Activated T-cell treated with anti-CD3 and anti-CD28 coated beads, Interleukin-2, amount 50 U/mL, for 24 hours (primary cell): ENCODE measurements at regions not wholly inside any gene's neighbourhood (a gene's known extent, or its start where the extent isn't known, plus 50 kb on each side); places are given as distances from the start of the nearest gene placed in this dataset.

Experiments
- DNase-seq: peaks from one replicate; pipeline ENCODE4 v3.0.0-alpha.2; 2020
- H3K27ac Mint-ChIP-seq: 2 replicates; pipeline ENCODE4 v1.8.0; 2020; ENCODE audit warnings: mild to moderate bottlenecking, mixed read lengths
- H3K27me3 Mint-ChIP-seq: 2 replicates; pipeline ENCODE4 v1.8.0; 2020; ENCODE audit warnings: mixed read lengths
- H3K36me3 Mint-ChIP-seq: 2 replicates; pipeline ENCODE4 v1.8.0; 2020; ENCODE audit warnings: low read depth, mixed read lengths
- H3K4me1 Mint-ChIP-seq: 2 replicates; pipeline ENCODE4 v1.8.0; 2020; ENCODE audit warnings: low read depth, mixed read lengths
- H3K4me3 Mint-ChIP-seq: 2 replicates; pipeline ENCODE4 v1.8.0; 2020; ENCODE audit warnings: mild to moderate bottlenecking, moderate library complexity, mixed read lengths
- H3K9me3 Mint-ChIP-seq: 2 replicates; pipeline ENCODE4 v1.8.0; 2020; ENCODE audit warnings: mixed read lengths

- H3K27ac Mint-ChIP-seq, result no peak overlapping the region
- no peak for DNase-seq
- H3K4me1 Mint-ChIP-seq, result no peaks in the 10 kb centered on the region
- H3K9me3 Mint-ChIP-seq, result peaks cover 9% of the 10 kb centered on the region
- no peak overlapping the region for H3K4me3 Mint-ChIP-seq
- H3K36me3 Mint-ChIP-seq, result no peaks in the 10 kb centered on the region
- peaks cover 17% of the 10 kb centered on the region for H3K27me3 Mint-ChIP-seq
Observed at GRCh38 chr2:19255481-19255880, 102.9 kb downstream of the OSR1 start.

DNA sequence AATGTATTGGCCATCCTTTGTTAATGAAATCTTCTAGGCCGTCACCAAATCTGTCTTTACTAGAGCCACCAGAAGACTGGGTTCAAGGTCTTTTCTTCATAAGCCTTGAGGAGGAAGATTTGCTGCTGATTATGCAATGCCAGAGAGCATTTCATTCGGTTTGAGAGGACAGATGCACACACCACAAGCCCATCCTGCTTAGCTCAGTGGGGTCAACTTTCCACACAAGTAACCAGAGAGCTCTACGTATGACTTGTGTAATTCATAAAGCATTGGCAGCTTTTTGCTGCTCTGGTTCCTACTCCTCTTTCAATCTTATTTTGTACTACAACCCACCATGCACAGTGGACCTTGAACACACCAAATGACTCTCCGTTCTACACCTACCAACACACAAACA, 106.9 kb downstream of the OSR1 start:
- no peak for DNase-seq
- Mint-ChIP-seq H3K36me3 (no peaks in the 10 kb centered on the region), H3K9me3 (no peaks in the 10 kb centered on the region), H3K27me3 (peaks cover 10% of the 10 kb centered on the region), H3K4me3 (no peak overlapping the region), H3K4me1 (no peaks in the 10 kb centered on the region), H3K27ac (no peak overlapping the region)

DNA sequence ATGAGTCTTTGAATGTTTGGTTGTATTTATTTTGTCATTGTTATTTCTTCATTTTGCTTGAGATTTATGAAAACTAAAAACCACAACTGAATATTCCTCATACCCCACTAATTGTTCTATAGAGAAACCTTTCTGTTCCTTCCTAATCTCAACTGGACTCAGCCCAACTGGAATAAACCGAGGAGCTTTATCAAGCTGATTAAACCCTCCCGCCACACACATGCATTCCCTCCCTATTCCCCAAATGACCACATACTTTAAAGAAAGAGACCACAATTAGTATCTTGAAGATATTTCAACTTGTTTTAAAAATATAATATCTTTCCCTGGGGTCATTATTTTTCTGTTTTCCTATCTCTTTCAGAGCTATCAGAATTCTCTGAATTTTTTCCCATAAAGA, 107.5 kb downstream of the OSR1 start:
- H3K36me3 Mint-ChIP-seq, result no peaks in the 10 kb centered on the region

DNA sequence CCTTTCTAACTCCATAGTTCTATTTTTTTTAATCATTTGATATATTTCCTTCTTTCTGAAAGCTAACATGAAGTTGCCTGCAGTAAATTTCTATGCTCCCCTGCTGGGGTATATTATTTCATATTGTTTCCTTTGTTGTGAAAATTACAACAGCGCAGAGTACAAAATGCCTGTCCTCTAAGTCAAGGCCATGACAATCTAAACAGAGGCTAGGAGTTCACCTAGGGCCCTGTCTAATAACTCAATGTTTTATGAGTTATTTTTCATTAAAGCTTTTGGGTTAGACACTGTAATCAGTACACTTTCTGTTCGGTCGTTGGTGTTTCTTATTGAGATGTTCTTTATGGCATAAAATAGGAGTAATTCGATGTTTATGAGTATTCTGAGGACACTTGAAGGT, 111.2 kb downstream of the OSR1 start:
- no peaks in the 10 kb centered on the region for H3K4me1 Mint-ChIP-seq
- no peaks in the 10 kb centered on the region for H3K27me3 Mint-ChIP-seq
- no peak overlapping the region for H3K4me3 Mint-ChIP-seq
- DNase-seq, result no peak
- no peak overlapping the region for H3K27ac Mint-ChIP-seq
- no peaks in the 10 kb centered on the region for H3K9me3 Mint-ChIP-seq
- H3K36me3 Mint-ChIP-seq, result no peaks in the 10 kb centered on the region

More for the DNA sequence above, 107.5 kb downstream of the OSR1 start:
- no peaks in the 10 kb centered on the region for H3K4me1 Mint-ChIP-seq
- peaks cover 10% of the 10 kb centered on the region for H3K27me3 Mint-ChIP-seq
- no peak overlapping the region for H3K27ac Mint-ChIP-seq
- no peaks in the 10 kb centered on the region for H3K9me3 Mint-ChIP-seq
- H3K4me3 Mint-ChIP-seq, result no peak overlapping the region
- DNase-seq, result no peak

DNA sequence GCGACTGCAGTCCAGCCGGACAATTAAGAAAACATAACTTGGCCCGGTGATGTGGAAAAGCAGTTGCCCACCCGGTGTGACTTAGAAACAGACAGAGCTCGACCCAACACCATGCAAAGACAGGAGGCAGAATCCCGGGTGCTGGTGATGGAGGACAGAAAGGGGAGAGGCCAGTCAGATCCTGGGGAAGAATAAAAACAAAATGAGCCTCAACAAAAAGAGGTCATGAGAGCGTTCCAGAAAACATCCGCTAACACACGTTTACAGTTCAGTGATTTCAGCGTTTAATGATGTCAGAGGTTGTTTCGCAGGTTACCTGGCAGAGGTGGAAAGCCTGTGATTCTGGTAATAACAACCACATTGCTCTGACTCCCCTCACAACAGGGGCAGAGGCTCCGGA, 111.9 kb downstream of the OSR1 start:
- Mint-ChIP-seq H3K9me3 (no peaks in the 10 kb centered on the region), H3K4me3 (no peak overlapping the region), H3K4me1 (no peaks in the 10 kb centered on the region), H3K36me3 (no peaks in the 10 kb centered on the region), H3K27ac (no peak overlapping the region), H3K27me3 (no peaks in the 10 kb centered on the region)
- no peak for DNase-seq

GRCh38 chr2:19244460-19245363, 113.7 kb downstream of the OSR1 start:
- Mint-ChIP-seq H3K9me3 (no peaks in the 10 kb centered on the region), H3K27ac (no peak overlapping the region), H3K27me3 (peaks cover 3% of the 10 kb centered on the region), H3K4me3 (no peak overlapping the region), H3K4me1 (no peaks in the 10 kb centered on the region), H3K36me3 (no peaks in the 10 kb centered on the region)
- DNase-seq, result no peak

DNA sequence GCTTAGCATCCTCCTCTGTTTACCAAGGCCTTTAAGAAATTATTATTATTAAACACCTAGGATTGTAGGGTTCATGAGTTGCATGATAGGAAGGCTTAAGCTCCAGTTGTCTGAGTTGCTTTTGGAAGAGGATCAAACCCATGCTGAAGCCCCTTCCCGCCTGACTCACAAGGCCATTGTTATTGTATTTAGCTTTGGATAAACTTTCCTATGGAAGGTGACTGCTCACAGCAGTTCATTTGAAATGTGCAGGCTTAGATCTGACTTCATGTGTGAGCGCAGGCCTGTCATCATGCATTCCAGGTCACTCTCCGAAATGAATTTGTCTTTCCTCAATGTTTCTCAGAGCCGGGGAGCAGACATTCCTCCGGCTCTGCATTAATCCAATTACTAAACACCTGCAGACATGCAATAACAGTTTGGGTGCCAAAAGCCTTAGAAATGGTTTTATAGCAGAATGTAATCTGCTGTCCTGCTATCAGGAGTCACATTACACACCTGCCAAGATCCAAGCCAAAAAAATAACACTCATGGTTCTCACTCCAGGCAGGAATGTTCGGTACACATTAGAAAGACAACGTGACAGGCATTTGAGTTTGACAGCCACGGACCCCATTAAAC, 119.9 kb downstream of the OSR1 start:
- Mint-ChIP-seq H3K4me3 (no peak overlapping the region), H3K9me3 (no peaks in the 10 kb centered on the region), H3K36me3 (no peaks in the 10 kb centered on the region), H3K27me3 (peaks cover 3% of the 10 kb centered on the region), H3K27ac (no peak overlapping the region), H3K4me1 (no peaks in the 10 kb centered on the region)
- DNase-seq, result no peak

DNA sequence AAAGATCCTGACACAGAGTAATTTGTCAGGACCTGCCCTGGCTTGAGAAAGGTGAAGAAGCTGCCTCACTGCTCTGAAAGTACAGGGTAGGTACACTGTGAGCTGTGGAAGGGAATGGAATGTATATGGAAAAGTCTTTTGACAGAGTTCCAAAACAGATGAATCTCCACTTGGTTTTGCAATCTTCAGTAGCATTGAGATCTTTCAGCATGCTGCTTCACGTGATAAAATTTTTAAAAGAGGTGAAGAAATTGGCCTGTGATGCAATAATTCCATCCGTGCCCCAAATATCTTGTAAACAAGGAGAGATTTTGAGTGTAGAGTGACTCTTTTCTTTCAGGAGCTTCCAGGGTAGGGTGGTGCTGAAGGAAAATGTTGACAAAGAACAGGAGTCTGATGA, 123.1 kb downstream of the OSR1 start:
- no peaks in the 10 kb centered on the region for H3K9me3 Mint-ChIP-seq
- H3K36me3 Mint-ChIP-seq, result no peaks in the 10 kb centered on the region
- H3K27me3 Mint-ChIP-seq, result peaks cover 3% of the 10 kb centered on the region
- no peak overlapping the region for H3K27ac Mint-ChIP-seq
- no peaks in the 10 kb centered on the region for H3K4me1 Mint-ChIP-seq
- no peak overlapping the region for H3K4me3 Mint-ChIP-seq
- DNase-seq, result no peak

DNA sequence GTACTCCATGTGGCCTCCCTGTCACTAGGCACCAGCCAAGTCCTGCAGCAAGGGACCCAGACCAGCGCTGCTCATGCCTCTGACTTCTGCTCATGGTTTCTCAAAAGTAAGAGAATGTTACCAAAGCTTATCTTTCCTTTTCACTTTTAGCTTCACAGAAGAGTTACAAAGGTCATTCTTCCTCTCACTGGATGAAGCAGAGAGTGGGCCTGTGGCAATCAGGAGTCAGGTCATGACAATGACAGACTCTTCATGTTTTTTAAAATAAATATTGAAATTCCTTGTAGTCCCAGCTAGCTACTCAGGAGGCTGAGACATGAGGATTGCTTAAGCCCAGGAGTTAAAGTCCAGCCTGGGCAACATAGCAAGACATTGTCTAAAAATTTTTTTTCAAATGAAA, 126.1 kb downstream of the OSR1 start:
- Mint-ChIP-seq H3K27ac (no peak overlapping the region), H3K9me3 (no peaks in the 10 kb centered on the region), H3K36me3 (no peaks in the 10 kb centered on the region), H3K27me3 (no peaks in the 10 kb centered on the region), H3K4me3 (no peak overlapping the region), H3K4me1 (no peaks in the 10 kb centered on the region)
- DNase-seq, result no peak

DNA sequence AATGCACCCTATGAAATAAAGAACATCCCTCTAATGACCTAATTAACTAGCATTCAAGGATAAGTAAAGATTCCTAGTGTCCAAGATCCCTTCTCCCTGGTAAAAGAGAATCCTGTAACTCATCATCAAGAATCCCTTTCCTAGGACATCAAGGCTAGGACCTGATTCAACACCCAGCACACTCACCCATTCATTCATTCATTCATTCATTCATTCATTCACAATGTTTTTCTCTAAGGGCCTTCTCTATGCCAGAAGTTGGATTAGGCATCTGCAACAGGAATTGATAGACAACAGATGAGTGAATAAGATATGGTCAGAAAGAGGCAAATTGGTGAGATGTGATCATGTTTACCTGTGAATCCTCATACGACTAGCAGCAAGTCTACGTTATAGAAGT, 126.8 kb downstream of the OSR1 start:
- Mint-ChIP-seq H3K4me3 (no peak overlapping the region), H3K27me3 (no peaks in the 10 kb centered on the region), H3K9me3 (no peaks in the 10 kb centered on the region), H3K27ac (no peak overlapping the region), H3K4me1 (no peaks in the 10 kb centered on the region), H3K36me3 (no peaks in the 10 kb centered on the region)
- no peak for DNase-seq

DNA sequence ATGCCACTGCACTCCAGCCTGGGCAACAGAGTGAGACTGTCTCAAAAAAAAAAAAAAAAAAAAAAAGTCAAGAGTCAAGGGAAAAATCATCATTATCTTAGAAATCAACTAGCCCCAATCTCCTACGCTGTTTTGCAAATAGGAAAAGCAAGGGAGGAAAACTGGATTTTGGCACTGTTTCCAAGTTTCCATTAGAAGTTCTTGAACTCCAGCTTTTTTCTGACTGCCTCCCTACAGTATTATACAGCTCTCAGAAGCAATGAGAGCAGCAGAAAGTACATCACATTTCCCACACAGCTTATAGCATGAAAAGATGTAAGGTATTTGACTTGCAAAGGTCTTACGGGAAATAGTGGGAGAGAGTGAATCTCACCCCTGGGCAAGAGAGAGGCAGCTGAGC, 127.8 kb downstream of the OSR1 start:
- Mint-ChIP-seq H3K9me3 (no peaks in the 10 kb centered on the region), H3K27me3 (no peaks in the 10 kb centered on the region), H3K4me3 (no peak overlapping the region), H3K4me1 (no peaks in the 10 kb centered on the region), H3K27ac (no peak overlapping the region), H3K36me3 (no peaks in the 10 kb centered on the region)
- DNase-seq, result no peak

DNA sequence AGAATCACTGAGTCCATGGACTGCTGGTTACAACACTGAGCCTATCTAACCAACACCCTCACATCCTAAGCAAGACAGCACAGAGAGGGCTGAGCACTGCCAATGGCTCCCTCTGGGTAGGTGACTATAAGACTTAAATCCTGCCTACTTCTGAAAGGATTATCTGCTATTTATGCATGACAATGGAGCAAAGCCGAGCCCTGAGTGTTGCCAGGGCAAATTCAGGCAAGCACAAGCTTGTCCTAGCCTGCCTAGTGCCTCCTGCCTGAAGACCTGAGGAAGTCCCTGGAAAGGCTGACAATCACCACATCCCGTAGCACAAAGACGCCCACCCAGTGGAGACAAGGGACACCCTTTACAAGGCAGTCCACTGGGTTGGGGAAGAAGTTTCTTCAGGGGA, 129.7 kb downstream of the OSR1 start:
- H3K27ac Mint-ChIP-seq, result no peak overlapping the region
- no peaks in the 10 kb centered on the region for H3K36me3 Mint-ChIP-seq
- no peaks in the 10 kb centered on the region for H3K27me3 Mint-ChIP-seq
- DNase-seq, result no peak
- no peaks in the 10 kb centered on the region for H3K9me3 Mint-ChIP-seq
- no peak overlapping the region for H3K4me3 Mint-ChIP-seq
- no peaks in the 10 kb centered on the region for H3K4me1 Mint-ChIP-seq

- no peak overlapping the region for H3K4me3 Mint-ChIP-seq
- H3K36me3 Mint-ChIP-seq, result no peaks in the 10 kb centered on the region
- DNase-seq, result no peak
- no peak overlapping the region for H3K27ac Mint-ChIP-seq
- no peaks in the 10 kb centered on the region for H3K9me3 Mint-ChIP-seq
- no peaks in the 10 kb centered on the region for H3K4me1 Mint-ChIP-seq
- no peaks in the 10 kb centered on the region for H3K27me3 Mint-ChIP-seq
Observed at GRCh38 chr2:19228181-19228593, 130.2 kb downstream of the OSR1 start.

GRCh38 chr2:19226871-19227270, 131.6 kb downstream of the OSR1 start:
- Mint-ChIP-seq H3K27me3 (no peaks in the 10 kb centered on the region), H3K27ac (no peak overlapping the region), H3K36me3 (no peaks in the 10 kb centered on the region), H3K4me1 (no peaks in the 10 kb centered on the region), H3K4me3 (no peak overlapping the region), H3K9me3 (no peaks in the 10 kb centered on the region)
- DNase-seq, result no peak

GRCh38 chr2:19226386-19226785, 132.0 kb downstream of the OSR1 start:
- Mint-ChIP-seq H3K36me3 (no peaks in the 10 kb centered on the region), H3K9me3 (no peaks in the 10 kb centered on the region), H3K27ac (no peak overlapping the region), H3K4me1 (no peaks in the 10 kb centered on the region), H3K27me3 (no peaks in the 10 kb centered on the region), H3K4me3 (no peak overlapping the region)
- no peak for DNase-seq
